ENCODE measurements at regions not wholly inside any gene's neighbourhood (a gene's known extent, or its start where the extent isn't known, plus 50 kb on each side); places are given as distances from the start of the nearest gene placed in this dataset.
"Not testable (repeated sequence)": the region's sequence is repeated elsewhere in the genome, so short reads cannot be mapped to it uniquely, and the experiment has no call there.

DNA sequence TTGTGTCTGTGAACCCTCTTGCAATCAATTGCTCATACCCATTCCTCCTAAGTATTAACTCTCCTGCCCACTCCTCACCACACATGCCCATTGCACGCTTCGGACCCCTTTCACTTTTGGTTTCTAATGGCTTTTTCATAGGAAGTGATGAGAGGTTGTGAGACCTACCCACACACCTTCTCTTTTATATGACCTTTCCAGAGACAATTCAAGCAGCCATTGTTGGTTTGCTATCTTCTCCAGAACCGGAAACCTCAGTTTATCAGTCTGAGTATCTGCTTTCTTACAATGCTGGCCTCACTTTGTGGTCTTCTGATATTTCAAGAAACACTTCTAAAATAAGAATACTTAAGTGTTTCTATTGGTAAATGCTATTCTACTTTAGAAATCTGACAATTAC lies 1550.8 kb upstream of the SLC10A2 start:
- no peak for DNase-seq (ENCODE audit: low read depth)

GRCh38 chr13:104614361-104615145 lies 1548.3 kb upstream of the SLC10A2 start:
- DNase-seq (ENCODE audit: low read depth): no peak

- DNase-seq (ENCODE audit: low read depth): no peak
These were observed 1542.1 kb upstream of the SLC10A2 start for GRCh38 chr13:104608331-104608730.

GRCh38 chr13:104605435-104605834 lies 1539.2 kb upstream of the SLC10A2 start:
- not testable (repeated sequence) for DNase-seq (ENCODE audit: low read depth)

- no peak for DNase-seq (ENCODE audit: low read depth)
These were observed 1531.4 kb upstream of the SLC10A2 start for GRCh38 chr13:104597546-104598180.

- no peak for DNase-seq (ENCODE audit: low read depth)
These were observed 1529.3 kb upstream of the SLC10A2 start for GRCh38 chr13:104595511-104595910.

- DNase-seq (ENCODE audit: low read depth): no peak
These were observed 1528.6 kb upstream of the SLC10A2 start for GRCh38 chr13:104594806-104595205.

- no peak for DNase-seq (ENCODE audit: low read depth)
These were observed 1527.5 kb upstream of the SLC10A2 start for GRCh38 chr13:104593693-104594092.

DNA sequence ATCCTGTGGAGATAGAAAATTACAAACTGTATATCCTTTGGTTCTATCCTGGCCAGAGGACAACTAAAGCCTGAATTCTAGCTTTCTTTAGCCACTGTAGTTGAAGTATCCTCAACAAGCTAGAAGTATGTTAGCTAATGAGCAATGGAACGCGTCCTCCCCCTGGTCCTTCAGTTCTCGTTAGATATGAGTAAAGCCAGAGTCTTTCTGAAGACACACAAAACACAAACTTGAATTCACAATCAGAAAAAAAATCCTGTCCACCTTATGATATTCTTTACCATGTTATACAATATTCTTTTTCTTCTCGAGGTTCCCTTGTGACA lies 1527.0 kb upstream of the SLC10A2 start:
- no peak for DNase-seq (ENCODE audit: low read depth)

DNA sequence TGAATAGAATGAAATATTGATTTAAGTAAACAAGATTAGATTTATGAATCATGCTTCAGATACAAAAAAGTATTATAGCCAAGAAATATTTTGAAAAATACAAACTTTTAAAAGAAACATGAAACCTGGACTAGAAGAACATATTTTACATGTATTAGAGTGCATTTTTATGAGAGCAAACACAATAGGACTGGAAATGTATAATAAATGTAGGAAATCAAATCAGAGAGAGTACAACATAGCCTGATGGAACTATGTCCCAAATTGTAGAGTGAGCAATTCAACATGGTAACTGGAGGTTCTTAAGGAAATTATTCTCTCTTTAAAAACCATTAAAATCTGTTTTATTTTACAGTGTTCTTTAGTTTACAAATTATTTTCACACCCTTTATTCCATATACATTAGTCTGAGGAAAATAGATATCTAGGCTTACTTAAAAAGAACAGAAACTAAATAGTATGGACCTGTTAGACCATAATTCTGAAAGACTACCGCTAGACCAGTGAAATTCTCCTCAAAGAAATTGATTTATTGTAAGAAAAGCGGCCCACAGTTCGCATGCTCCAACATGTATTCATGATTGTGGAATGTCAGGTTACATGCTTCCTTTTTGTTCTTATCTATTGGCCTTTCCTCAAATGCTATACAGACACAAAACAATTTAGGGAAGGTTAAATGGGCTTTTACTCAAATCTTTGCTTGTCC lies 1526.5 kb upstream of the SLC10A2 start:
- DNase-seq (ENCODE audit: low read depth): no peak

DNA sequence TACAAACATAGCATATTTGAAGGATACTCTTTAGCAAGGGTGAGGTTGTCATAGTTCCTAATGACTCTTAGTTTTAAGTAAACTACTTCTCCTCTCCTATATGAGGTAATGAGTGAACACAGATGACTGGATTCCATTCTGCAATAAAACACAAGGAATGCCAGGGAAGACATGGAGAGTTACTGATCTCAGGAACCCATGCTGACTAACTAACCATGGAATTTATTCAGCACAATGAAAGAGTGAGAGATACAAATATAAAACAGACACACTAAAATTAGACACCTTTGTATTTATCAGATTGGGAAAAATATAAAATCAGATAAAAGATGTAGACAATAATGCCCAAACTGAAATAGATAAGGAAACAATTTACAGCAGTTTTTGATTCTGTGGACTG lies 1525.9 kb upstream of the SLC10A2 start:
- no peak for DNase-seq (ENCODE audit: low read depth)

- DNase-seq (ENCODE audit: low read depth): no peak
These were observed 1520.0 kb upstream of the SLC10A2 start for GRCh38 chr13:104586051-104586746.

- no peak for DNase-seq (ENCODE audit: low read depth)
These were observed 1518.3 kb upstream of the SLC10A2 start for GRCh38 chr13:104584481-104584880.

GRCh38 chr13:104580931-104581330 lies 1514.7 kb upstream of the SLC10A2 start:
- no peak for DNase-seq (ENCODE audit: low read depth)

DNA sequence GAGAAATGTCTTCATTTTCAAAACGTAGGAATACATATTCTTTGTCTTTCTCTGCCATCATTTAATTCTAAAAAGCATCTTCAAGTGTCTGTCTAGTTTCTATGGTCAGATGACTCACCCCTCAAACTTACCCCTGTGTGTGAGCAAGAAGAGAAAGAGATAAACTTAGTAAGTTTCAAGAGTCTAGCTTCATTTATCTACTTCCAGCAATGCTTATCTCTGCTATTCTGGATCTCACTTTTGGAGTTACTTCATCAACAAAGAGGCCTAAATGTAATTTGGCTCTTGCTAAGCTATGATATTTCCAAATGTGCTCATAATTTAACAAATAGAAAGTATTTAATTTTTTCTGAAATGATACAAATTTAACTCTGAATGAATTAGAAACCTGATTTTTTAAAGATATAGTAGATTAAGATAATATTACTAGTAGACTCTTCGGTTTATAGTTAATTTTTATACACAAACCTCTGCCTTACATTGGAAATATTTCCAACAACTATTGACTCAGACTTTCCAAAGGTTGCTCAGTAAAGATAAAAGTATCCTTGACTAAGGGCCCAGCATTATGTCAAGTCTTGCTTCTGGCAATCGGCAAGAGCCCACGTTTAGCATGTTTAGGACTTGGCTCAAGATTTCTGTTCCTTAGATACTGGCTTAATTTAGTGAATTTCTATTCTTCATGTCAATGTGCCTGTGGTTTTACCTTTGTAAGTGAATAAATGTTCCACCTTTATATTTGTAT lies 1511.0 kb upstream of the SLC10A2 start:
- no peak for DNase-seq (ENCODE audit: low read depth)

- DNase-seq (ENCODE audit: low read depth): no peak
These were observed 1505.6 kb upstream of the SLC10A2 start for GRCh38 chr13:104571893-104572229.

- DNase-seq (ENCODE audit: low read depth): no peak
These were observed 1505.1 kb upstream of the SLC10A2 start for GRCh38 chr13:104571161-104571892.

DNA sequence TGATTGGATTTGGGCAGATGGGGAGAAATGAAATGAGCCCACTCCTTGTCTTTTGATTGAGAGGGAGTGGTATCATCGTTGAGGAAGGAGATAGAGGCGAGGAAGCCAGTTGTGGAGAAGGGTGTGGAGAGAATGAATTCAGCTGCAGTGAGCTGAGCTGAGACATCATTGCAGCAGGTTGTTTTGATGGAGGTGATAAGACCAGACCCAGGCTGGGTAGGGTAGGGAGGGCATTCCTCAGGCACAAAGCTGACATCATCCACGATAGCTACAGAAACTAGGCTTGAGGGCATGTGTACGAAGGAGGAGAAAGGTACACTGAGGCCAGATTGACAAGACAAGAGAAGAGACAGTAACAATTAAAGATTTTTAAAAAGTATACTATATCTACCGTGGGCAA lies 1500.9 kb upstream of the SLC10A2 start:
- no peak for DNase-seq (ENCODE audit: low read depth)

DNA sequence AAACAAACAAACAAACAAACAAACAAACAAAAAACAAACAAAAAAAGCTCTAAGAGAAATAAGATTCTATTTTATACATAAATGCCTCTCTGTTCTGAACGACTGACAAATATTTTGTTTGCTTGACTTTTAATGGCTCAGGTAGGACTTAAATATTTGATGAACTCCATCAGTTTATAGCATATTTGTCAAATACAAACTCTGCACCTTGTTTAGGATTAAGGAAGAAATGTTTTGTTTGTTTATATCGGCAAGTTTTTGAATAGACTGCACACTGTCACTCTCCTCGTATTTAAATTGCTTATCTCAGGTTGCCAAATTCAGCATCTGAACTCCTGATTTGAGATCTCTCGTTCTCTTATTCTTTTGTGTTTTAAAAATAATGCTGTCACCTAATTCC lies 1499.7 kb upstream of the SLC10A2 start:
- no peak for DNase-seq (ENCODE audit: low read depth)

DNA sequence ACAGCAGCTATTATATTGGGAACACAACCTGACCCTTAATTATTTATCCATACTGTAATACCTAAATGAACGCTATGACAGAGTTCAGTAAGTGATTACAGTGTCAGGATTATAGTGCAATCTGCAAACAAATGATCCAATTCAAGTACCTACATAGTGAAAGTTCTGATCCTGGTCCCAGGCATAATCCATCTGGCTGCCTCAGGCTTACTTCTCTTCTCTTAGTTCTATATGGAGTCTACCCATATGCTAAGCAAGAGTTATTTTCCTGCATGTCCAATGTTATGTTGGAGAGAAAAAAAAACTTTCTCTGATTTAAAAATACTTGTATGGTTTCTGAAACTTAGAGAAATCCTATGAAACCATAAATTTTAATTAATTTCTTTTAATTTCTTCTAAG lies 1487.7 kb upstream of the SLC10A2 start:
- no peak for DNase-seq (ENCODE audit: low read depth)

DNA sequence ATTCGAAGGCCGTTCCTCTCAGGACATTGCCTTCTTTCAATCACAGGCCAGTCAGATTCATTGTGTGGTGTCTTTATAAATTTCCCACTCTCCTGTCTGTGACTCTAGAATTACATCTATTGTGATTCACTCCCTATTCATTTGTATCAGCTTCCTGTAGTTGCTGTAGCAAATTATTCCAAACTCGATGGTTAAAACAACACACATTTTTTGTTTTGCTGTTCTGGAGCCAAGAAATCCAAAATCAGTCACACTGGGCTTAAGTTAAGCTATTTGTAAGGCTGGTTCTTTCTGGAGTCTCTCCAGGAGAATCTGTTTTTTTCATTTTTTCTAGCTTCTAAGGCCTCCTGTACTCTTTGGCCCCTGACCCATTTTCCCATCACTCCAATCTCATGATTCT lies 1487.0 kb upstream of the SLC10A2 start:
- DNase-seq (ENCODE audit: low read depth): no peak

Data from stimulated activated CD8-positive, alpha-beta memory T cell treated with anti-CD3 and anti-CD28 coated beads, Interleukin-7, amount 100 ng/mL, for 24 hours (primary cell).